Astrocyte (in vitro differentiated cells and primary cell): ENCODE measurements at regions not wholly inside any gene's neighbourhood (a gene's known extent, or its start where the extent isn't known, plus 50 kb on each side); places are given as distances from the start of the nearest gene placed in this dataset.

Experiments used
- DNase-seq: peaks from one replicate; pipeline ENCODE4 v3.0.0-alpha.2; 2010; ENCODE audit warnings: low read depth
- FAIRE-seq: peaks from 2 replicates; lab custom pipeline; 2011; peaks lifted over from hg19 to GRCh38; lab: Jason Lieb, UNC
- H2AFZ ChIP-seq: 2 replicates; pipeline ENCODE4 v1.6.0; 2012; ENCODE audit warnings: low read depth, low read length, inconsistent platforms
- H3K27ac ChIP-seq: 2 replicates; pipeline ENCODE4 v1.5.1; 2011; ENCODE audit warnings: low read depth, low read length, inconsistent platforms
- H3K27me3 ChIP-seq: 2 replicates; pipeline ENCODE4 v1.6.0; 2011; ENCODE audit warnings: low read length, inconsistent platforms; ENCODE audit not compliant: insufficient read depth
- H3K36me3 ChIP-seq: 2 replicates; pipeline ENCODE4 v1.5.1; 2011; ENCODE audit warnings: low read length, inconsistent platforms; ENCODE audit not compliant: insufficient read depth
- H3K4me1 ChIP-seq: 2 replicates; pipeline ENCODE4 v1.5.1; 2011; ENCODE audit warnings: low read length, inconsistent platforms; ENCODE audit not compliant: insufficient read depth
- H3K4me2 ChIP-seq: 2 replicates; pipeline ENCODE4 v1.6.0; 2012; ENCODE audit warnings: low read length, inconsistent platforms
- H3K4me3 ChIP-seq: 2 replicates; pipeline ENCODE4 v1.5.1; 2011; ENCODE audit warnings: low read depth, mild to moderate bottlenecking, low read length, inconsistent platforms; ENCODE audit not compliant: insufficient read depth
- H3K79me2 ChIP-seq: 2 replicates; pipeline ENCODE4 v1.6.0; 2012; ENCODE audit warnings: mild to moderate bottlenecking, low read length, inconsistent platforms; ENCODE audit not compliant: insufficient read depth
- H3K9ac ChIP-seq: 2 replicates; pipeline ENCODE4 v1.6.0; 2012; ENCODE audit warnings: mild to moderate bottlenecking, low read length, inconsistent platforms
- H3K9me3 ChIP-seq: 2 replicates; pipeline ENCODE4 v1.5.1; 2012; ENCODE audit warnings: low read depth, mild to moderate bottlenecking, low read length, inconsistent platforms; ENCODE audit not compliant: insufficient read depth
- H4K20me1 ChIP-seq: 2 replicates; pipeline ENCODE4 v1.6.0; 2012; ENCODE audit warnings: low read length, inconsistent platforms; ENCODE audit not compliant: insufficient read depth
- H3K27ac Mint-ChIP-seq: one replicate; pipeline ENCODE4 v1.8.0; 2021; ENCODE audit warnings: mild to moderate bottlenecking, mixed read lengths; ENCODE audit not compliant: unreplicated experiment
- H3K27me3 Mint-ChIP-seq: one replicate; pipeline ENCODE4 v1.8.0; 2021; ENCODE audit warnings: low read depth, mixed read lengths; ENCODE audit not compliant: unreplicated experiment
- H3K36me3 Mint-ChIP-seq: one replicate; pipeline ENCODE4 v1.8.0; 2021; ENCODE audit warnings: low read depth, mixed read lengths; ENCODE audit not compliant: unreplicated experiment
- H3K4me1 Mint-ChIP-seq: one replicate; pipeline ENCODE4 v1.8.0; 2021; ENCODE audit warnings: low read depth, mixed read lengths; ENCODE audit not compliant: unreplicated experiment
- H3K4me3 Mint-ChIP-seq: one replicate; pipeline ENCODE4 v1.8.0; 2021; ENCODE audit warnings: mild to moderate bottlenecking, moderate library complexity, mixed read lengths; ENCODE audit not compliant: unreplicated experiment
- H3K9me3 Mint-ChIP-seq: one replicate; pipeline ENCODE4 v1.8.0; 2021; ENCODE audit warnings: mild to moderate bottlenecking, mixed read lengths; ENCODE audit not compliant: unreplicated experiment
- CTCF ChIP-seq: IDR thresholded peaks from 2 replicates; pipeline ENCODE4 v1.5.1; 2011; ENCODE audit warnings: low read depth, mild to moderate bottlenecking, inconsistent platforms, low read length, moderate library complexity; ENCODE audit not compliant: insufficient read depth
- EZH2 ChIP-seq: IDR thresholded peaks from 2 replicates; pipeline ENCODE4 v1.6.1; 2012; ENCODE audit warnings: mild to moderate bottlenecking, low read length, inconsistent platforms; ENCODE audit not compliant: insufficient read depth

- peaks cover 8% of the 10 kb centered on the region for H3K9me3 Mint-ChIP-seq
- no peaks in the 10 kb centered on the region for H3K79me2 ChIP-seq
- no peak for FAIRE-seq
- H3K36me3 ChIP-seq = no peaks in the 10 kb centered on the region
- H2AFZ ChIP-seq = no peak overlapping the region
- peaks cover 4% of the 10 kb centered on the region for H3K36me3 Mint-ChIP-seq
- no peak overlapping the region for H3K27ac Mint-ChIP-seq
- no peak overlapping the region for H3K4me3 ChIP-seq
- H3K27me3 Mint-ChIP-seq = no peaks in the 10 kb centered on the region
- H3K4me1 ChIP-seq = no peaks in the 10 kb centered on the region
- no peak overlapping the region for H3K9ac ChIP-seq
- H3K27me3 ChIP-seq = no peaks in the 10 kb centered on the region
- H3K4me1 Mint-ChIP-seq = no peaks in the 10 kb centered on the region
- H3K4me3 Mint-ChIP-seq = no peak overlapping the region
- no peak overlapping the region for H3K27ac ChIP-seq
- TF ChIP-seq CTCF (no peak), EZH2 (no peak)
- no peaks in the 10 kb centered on the region for H4K20me1 ChIP-seq
- H3K9me3 ChIP-seq = no peaks in the 10 kb centered on the region
- DNase-seq = no peak
- no peak overlapping the region for H3K4me2 ChIP-seq
These were observed 82.8 kb downstream of the APTX start for GRCh38 chr9:32918628-32919027.
